Right lung (tissue), 2 donors: ENCODE measurements at regions not wholly inside any gene's neighbourhood (a gene's known extent, or its start where the extent isn't known, plus 50 kb on each side); places are given as distances from the start of the nearest gene placed in this dataset.
"Not testable (repeated sequence)": the region's sequence is repeated elsewhere in the genome, so short reads cannot be mapped to it uniquely, and the experiment has no call there.

Experiments
- DNase-seq, 2 donors: peaks; one replicate each; pipeline ENCODE4 v3.0.0-alpha.2; 2013

GRCh38 chr20:47931443-47931842 lies 146.2 kb upstream of the SULF2 start:
- no peak for DNase-seq

GRCh38 chr20:47931002-47931401 lies 145.7 kb upstream of the SULF2 start:
- no peak for DNase-seq

- no peak for DNase-seq
Measured at GRCh38 chr20:47929368-47930115, 144.3 kb upstream of the SULF2 start.

GRCh38 chr20:47927944-47928343 lies 142.7 kb upstream of the SULF2 start:
- no peak for DNase-seq

GRCh38 chr20:47927385-47927851 lies 142.1 kb upstream of the SULF2 start:
- no peak for DNase-seq

GRCh38 chr20:47926731-47927130 lies 141.4 kb upstream of the SULF2 start:
- DNase-seq = no peak

- no peak for DNase-seq
Measured at GRCh38 chr20:47925593-47925992, 140.3 kb upstream of the SULF2 start.

- DNase-seq = no peak
Measured at GRCh38 chr20:47922269-47922668, 137.0 kb upstream of the SULF2 start.

GRCh38 chr20:47921829-47922228 lies 136.5 kb upstream of the SULF2 start:
- DNase-seq = peak in 1 of 2 donors; percentile 3

GRCh38 chr20:47921408-47921807 lies 136.1 kb upstream of the SULF2 start:
- no peak for DNase-seq

GRCh38 chr20:47917549-47918070 lies 132.3 kb upstream of the SULF2 start:
- DNase-seq = no peak

- DNase-seq = no peak
Measured at GRCh38 chr20:47915495-47915894, 130.2 kb upstream of the SULF2 start.

GRCh38 chr20:47914792-47915191 lies 129.5 kb upstream of the SULF2 start:
- DNase-seq = no peak

- DNase-seq = not testable (repeated sequence)
Measured at GRCh38 chr20:47912786-47913501, 127.7 kb upstream of the SULF2 start.

- not testable (repeated sequence) for DNase-seq
Measured at GRCh38 chr20:47912165-47912564, 126.9 kb upstream of the SULF2 start.

GRCh38 chr20:47909696-47910369 lies 124.6 kb upstream of the SULF2 start:
- DNase-seq = not testable (repeated sequence)

GRCh38 chr20:47908361-47909035 lies 123.2 kb upstream of the SULF2 start:
- DNase-seq = not testable (repeated sequence)

GRCh38 chr20:47907951-47908350 lies 122.7 kb upstream of the SULF2 start:
- DNase-seq = not testable (repeated sequence)

- no peak for DNase-seq
Measured at GRCh38 chr20:47907031-47907675, 121.9 kb upstream of the SULF2 start.

GRCh38 chr20:47906348-47906660 lies 121.0 kb upstream of the SULF2 start:
- DNase-seq = no peak

GRCh38 chr20:47905628-47906347 lies 120.5 kb upstream of the SULF2 start:
- no peak for DNase-seq
